Thyroid gland (tissue), 4 donors: ENCODE measurements at regions not wholly inside any gene's neighbourhood (a gene's known extent, or its start where the extent isn't known, plus 50 kb on each side); places are given as distances from the start of the nearest gene placed in this dataset.

ENCODE experiments used
- POLR2A ChIP-seq, 2 donors: fragments of 450-650 bp; IDR thresholded peaks; one replicate each; pipeline ENCODE4 v1.6.1; 2017; ENCODE audit warnings: antibody characterized with exemption in 2 of 2, mild to moderate bottlenecking in 2 of 2, moderate library complexity in 1 of 2
- TF ChIP-seq, protein P1 (sequence below), 6 experiments: fragments of 200-600 bp in 3 of 6; fragments of 450-650 bp in 3 of 6; sonication (generic) in 3 of 6; IDR thresholded peaks; one replicate each; pipeline ENCODE4 v1.5.1; 2016 to 2019; ENCODE audit warnings: antibody characterized with exemption in 6 of 6, mild to moderate bottlenecking in 2 of 6, inconsistent platforms in 1 of 6, moderate library complexity in 1 of 6

GRCh38 chr4:11869191-11869870 is 440.6 kb upstream of the HS3ST1 start:
- no peak for TF ChIP-seq POLR2A (IDR thresholded peaks at IDR 0.05)
- TF ChIP-seq, protein P1, sequence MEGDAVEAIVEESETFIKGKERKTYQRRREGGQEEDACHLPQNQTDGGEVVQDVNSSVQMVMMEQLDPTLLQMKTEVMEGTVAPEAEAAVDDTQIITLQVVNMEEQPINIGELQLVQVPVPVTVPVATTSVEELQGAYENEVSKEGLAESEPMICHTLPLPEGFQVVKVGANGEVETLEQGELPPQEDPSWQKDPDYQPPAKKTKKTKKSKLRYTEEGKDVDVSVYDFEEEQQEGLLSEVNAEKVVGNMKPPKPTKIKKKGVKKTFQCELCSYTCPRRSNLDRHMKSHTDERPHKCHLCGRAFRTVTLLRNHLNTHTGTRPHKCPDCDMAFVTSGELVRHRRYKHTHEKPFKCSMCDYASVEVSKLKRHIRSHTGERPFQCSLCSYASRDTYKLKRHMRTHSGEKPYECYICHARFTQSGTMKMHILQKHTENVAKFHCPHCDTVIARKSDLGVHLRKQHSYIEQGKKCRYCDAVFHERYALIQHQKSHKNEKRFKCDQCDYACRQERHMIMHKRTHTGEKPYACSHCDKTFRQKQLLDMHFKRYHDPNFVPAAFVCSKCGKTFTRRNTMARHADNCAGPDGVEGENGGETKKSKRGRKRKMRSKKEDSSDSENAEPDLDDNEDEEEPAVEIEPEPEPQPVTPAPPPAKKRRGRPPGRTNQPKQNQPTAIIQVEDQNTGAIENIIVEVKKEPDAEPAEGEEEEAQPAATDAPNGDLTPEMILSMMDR (IDR thresholded peaks at IDR 0.05), result no peak
